ENCODE measurements at regions not wholly inside any gene's neighbourhood (a gene's known extent, or its start where the extent isn't known, plus 50 kb on each side); places are given as distances from the start of the nearest gene placed in this dataset.

GRCh38 chr20:60558486-60558885, 600.3 kb downstream of the CDH26 start:
- Histone ChIP-seq H4K20me1 (ENCODE audit: insufficient read depth, low read length) (no peaks in the 10 kb centered on the region), H3K4ac (ENCODE audit: low read depth, low read length) (no peak overlapping the region), H3K23ac (ENCODE audit: low read depth, low read length) (no peak overlapping the region), H2BK20ac (ENCODE audit: low read depth, low read length) (no peak overlapping the region), H2BK120ac (ENCODE audit: low read depth, low read length) (no peak overlapping the region), H3K79me1 (ENCODE audit: low read depth in 1 of 2, low read length in 2 of 2) (no peaks in the 10 kb centered on the region), H3K9me3 (ENCODE audit: control insufficient read depth, insufficient read depth, low read length) (peaks cover 9% of the 10 kb centered on the region), H3K9me1 (ENCODE audit: insufficient read depth, low read length) (no peaks in the 10 kb centered on the region), H3K9ac (ENCODE audit: low read depth, low read length) (no peak overlapping the region), H3K4me1 (ENCODE audit: control insufficient read depth, insufficient read depth, low read length) (no peaks in the 10 kb centered on the region), H3K36me3 (ENCODE audit: control insufficient read depth, insufficient read depth, low read length) (no peaks in the 10 kb centered on the region), H3K27me3 (ENCODE audit: control insufficient read depth, insufficient read depth, low read length) (no peaks in the 10 kb centered on the region), H3K56ac (ENCODE audit: extremely low read depth, insufficient read depth, low read length) (no peak overlapping the region), H3K14ac (replicated peaks; ENCODE audit: low read depth, low read length) (no peak overlapping the region), H4K8ac (ENCODE audit: low read depth in 2 of 2, low read length in 2 of 2) (no peak overlapping the region), H4K91ac (ENCODE audit: insufficient read depth, low read depth, low read length) (no peak overlapping the region), H2BK5ac (ENCODE audit: low read depth, low read length, poor library complexity, severe bottlenecking) (no peak overlapping the region), H3K27ac (ENCODE audit: insufficient read depth, low read length) (no peak overlapping the region), H3K4me3 (ENCODE audit: insufficient read depth, low read depth, low read length) (no peak overlapping the region), H2BK15ac (ENCODE audit: low read depth, low read length) (no peak overlapping the region), H3K18ac (ENCODE audit: low read depth, low read length) (no peak overlapping the region), H4K5ac (ENCODE audit: low read depth, low read length) (no peak overlapping the region), H2AK9ac (replicated peaks; ENCODE audit: low read depth, low read length, poor library complexity) (no peak overlapping the region), H2AK5ac (ENCODE audit: low read depth, low read length) (no peak overlapping the region), H2AFZ (replicated peaks; ENCODE audit: low read length, poor library complexity) (no peak overlapping the region), H3K4me2 (ENCODE audit: low read depth, low read length) (no peak overlapping the region)
- in situ Hi-C loops (cut with MboI; ENCODE audit: low sequenced_read_pairs) (no loop called here), dilution Hi-C loops (cut with HindIII; ENCODE audit: low sequenced_read_pairs, unreplicated experiment) (no loop called here), intact Hi-C loops (cut with micrococcal nuclease) (no loop called here)
- POLR2A ChIA-PET (ENCODE audit: unreplicated experiment), result no interaction called here
- TF ChIP-seq POLR2A (IDR thresholded peaks at IDR 0.05; ENCODE audit: low read depth, low read length) (no peak), CHD1 (IDR thresholded peaks at IDR 0.05; ENCODE audit: low read depth, low read length) (no peak), CTCF (conservative IDR thresholded peaks at IDR 0.05; ENCODE audit: low read depth, low read length) (no peak), RAD21 (IDR thresholded peaks at IDR 0.05; ENCODE audit: low read length) (no peak), MAZ (IDR thresholded peaks at IDR 0.05; ENCODE audit: borderline replicate concordance, low read depth, low read length) (no peak), BHLHE40 (IDR thresholded peaks at IDR 0.05; ENCODE audit: low read depth, low read length) (no peak), CEBPB (IDR thresholded peaks at IDR 0.05; ENCODE audit: low read depth, low read length) (no peak), MXI1 (IDR thresholded peaks at IDR 0.05; ENCODE audit: borderline replicate concordance, low read depth, low read length) (no peak), SMC3 (IDR thresholded peaks at IDR 0.05; ENCODE audit: low read depth, low read length) (no peak), NFE2L2 (IDR thresholded peaks at IDR 0.05; ENCODE audit: low read depth, low read length) (no peak), RCOR1 (IDR thresholded peaks at IDR 0.05; ENCODE audit: insufficient replicate concordance, low read length) (no peak), RFX5 (IDR thresholded peaks at IDR 0.05; ENCODE audit: low read depth, low read length) (no peak)
- TF ChIP-seq, protein P1, sequence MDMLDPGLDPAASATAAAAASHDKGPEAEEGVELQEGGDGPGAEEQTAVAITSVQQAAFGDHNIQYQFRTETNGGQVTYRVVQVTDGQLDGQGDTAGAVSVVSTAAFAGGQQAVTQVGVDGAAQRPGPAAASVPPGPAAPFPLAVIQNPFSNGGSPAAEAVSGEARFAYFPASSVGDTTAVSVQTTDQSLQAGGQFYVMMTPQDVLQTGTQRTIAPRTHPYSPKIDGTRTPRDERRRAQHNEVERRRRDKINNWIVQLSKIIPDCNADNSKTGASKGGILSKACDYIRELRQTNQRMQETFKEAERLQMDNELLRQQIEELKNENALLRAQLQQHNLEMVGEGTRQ (IDR thresholded peaks at IDR 0.05; ENCODE audit: low read depth, low read length), result no peak
- no TSS peak for BruUV-seq (replicated peaks)
- CTCF ChIA-PET, result no interaction called here
- ATAC-seq (ENCODE audit: low read depth) (no peak), DNase-seq (no peak)
- WGBS, 2 experiments (ENCODE audit: extremely low coverage in 2 of 2, insufficient read length in 1 of 2), result 43% methylated on average over 2 of the region's 3 CpGs; no CpG with 5 or more reads in 1 of the 2 experiments
